ENCODE measurements at regions not wholly inside any gene's neighbourhood (a gene's known extent, or its start where the extent isn't known, plus 50 kb on each side); places are given as distances from the start of the nearest gene placed in this dataset.

GRCh38 chr19:22527554-22527953 is 105.4 kb upstream of the ZNF98 start:
- Histone ChIP-seq H2BK15ac (ENCODE audit: low read depth, low read length) (no peak overlapping the region), H3K79me2 (ENCODE audit: insufficient read depth, low read length) (no peaks in the 10 kb centered on the region), H3K4me2 (ENCODE audit: insufficient read depth, insufficient read length, low read length) (no peak overlapping the region), H3K23me2 (ENCODE audit: insufficient read length, low read depth, low read length, poor library complexity, severe bottlenecking) (no peaks in the 10 kb centered on the region), H3K4ac (ENCODE audit: low read depth, low read length) (no peak overlapping the region), H3K14ac (ENCODE audit: insufficient read depth, low read length) (no peak overlapping the region), H3T11ph (ENCODE audit: low read length) (no peak overlapping the region), H4K5ac (ENCODE audit: insufficient read length, low read depth, low read length) (no peak overlapping the region), H3K23ac (ENCODE audit: insufficient read length, low read depth, low read length) (no peak overlapping the region), H2BK20ac (ENCODE audit: low read depth, low read length, poor library complexity, severe bottlenecking) (no peak overlapping the region), H2BK120ac (ENCODE audit: low read depth, low read length, poor library complexity, severe bottlenecking) (no peak overlapping the region), H2AK5ac (ENCODE audit: insufficient read length, low read length) (no peak overlapping the region), H4K8ac (replicated peaks; ENCODE audit: insufficient read length, low read depth, low read length) (no peak overlapping the region), H2BK12ac (ENCODE audit: insufficient read length, low read depth, low read length) (no peak overlapping the region), H3K27ac (ENCODE audit: insufficient read length, low read depth, low read length) (no peak overlapping the region), H4K20me1 (ENCODE audit: control insufficient read depth, insufficient read depth, insufficient read length) (no peaks in the 10 kb centered on the region), H3K9me3 (ENCODE audit: control insufficient read depth, low read depth, low read length) (peaks cover 91% of the 10 kb centered on the region), H2BK5ac (ENCODE audit: insufficient read length, low read length) (no peak overlapping the region), H3K18ac (ENCODE audit: insufficient read length, low read depth, low read length) (no peak overlapping the region), H3K27me3 (ENCODE audit: insufficient read depth, low read length) (no peaks in the 10 kb centered on the region), H3K56ac (ENCODE audit: insufficient read length, low read depth, low read length) (no peak overlapping the region), H3K79me1 (ENCODE audit: insufficient read depth, low read depth, low read length, poor library complexity, severe bottlenecking) (no peaks in the 10 kb centered on the region), H2AFZ (ENCODE audit: low read length) (no peak overlapping the region), H3K4me1 (ENCODE audit: insufficient read depth, low read length) (no peaks in the 10 kb centered on the region), H3K9ac (ENCODE audit: extremely low read depth, insufficient read length, low read length) (no peak overlapping the region), H4K91ac (ENCODE audit: insufficient read length, low read depth, low read length) (no peak overlapping the region)
- Mint-ChIP-seq H3K27me3 (ENCODE audit: low read depth) (no peaks in the 10 kb centered on the region; the same call in 1 of the 2 replicates), H3K27ac (no peak overlapping the region), H3K4me1 (no peaks in the 10 kb centered on the region), H3K36me3 (ENCODE audit: insufficient read depth in 1 of 3, low read depth in 3 of 3) (peaks cover 4 to 16% (median 6%) of the 10 kb centered on the region in 3 experiments), H3K4me3 (no peak overlapping the region), H3K9me3 (peaks cover 92 to 96% of the 10 kb centered on the region in 2 experiments)
- TF ChIP-seq, protein P1, sequence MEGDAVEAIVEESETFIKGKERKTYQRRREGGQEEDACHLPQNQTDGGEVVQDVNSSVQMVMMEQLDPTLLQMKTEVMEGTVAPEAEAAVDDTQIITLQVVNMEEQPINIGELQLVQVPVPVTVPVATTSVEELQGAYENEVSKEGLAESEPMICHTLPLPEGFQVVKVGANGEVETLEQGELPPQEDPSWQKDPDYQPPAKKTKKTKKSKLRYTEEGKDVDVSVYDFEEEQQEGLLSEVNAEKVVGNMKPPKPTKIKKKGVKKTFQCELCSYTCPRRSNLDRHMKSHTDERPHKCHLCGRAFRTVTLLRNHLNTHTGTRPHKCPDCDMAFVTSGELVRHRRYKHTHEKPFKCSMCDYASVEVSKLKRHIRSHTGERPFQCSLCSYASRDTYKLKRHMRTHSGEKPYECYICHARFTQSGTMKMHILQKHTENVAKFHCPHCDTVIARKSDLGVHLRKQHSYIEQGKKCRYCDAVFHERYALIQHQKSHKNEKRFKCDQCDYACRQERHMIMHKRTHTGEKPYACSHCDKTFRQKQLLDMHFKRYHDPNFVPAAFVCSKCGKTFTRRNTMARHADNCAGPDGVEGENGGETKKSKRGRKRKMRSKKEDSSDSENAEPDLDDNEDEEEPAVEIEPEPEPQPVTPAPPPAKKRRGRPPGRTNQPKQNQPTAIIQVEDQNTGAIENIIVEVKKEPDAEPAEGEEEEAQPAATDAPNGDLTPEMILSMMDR (conservative IDR thresholded peaks at IDR 0.05) = no peak
- no peak for DNase-seq
- no CpG with 5 or more reads among the region's 12 CpGs for WGBS (ENCODE audit: extremely low coverage, insufficient read length, low lambda C conversion rate)

All from H9 (cell line).